PFSK-1 (cell line): ENCODE measurements at regions not wholly inside any gene's neighbourhood (a gene's known extent, or its start where the extent isn't known, plus 50 kb on each side); places are given as distances from the start of the nearest gene placed in this dataset.

ENCODE experiments used
- FOXP2 ChIP-seq: optimal IDR thresholded peaks from 2 replicates; pipeline ENCODE3; 2011; ENCODE audit warnings: borderline replicate concordance, control low read depth, inconsistent platforms; ENCODE audit not compliant: insufficient read depth; ENCODE audit errors: extremely low read length, extremely low read depth
- POLR2AphosphoS5 ChIP-seq: IDR thresholded peaks from 2 replicates; pipeline ENCODE4 v1.6.1; 2012; ENCODE audit warnings: low read depth, mild to moderate bottlenecking, control low read depth, low read length, moderate library complexity
- REST ChIP-seq, 2 experiments: IDR thresholded peaks; 2 replicates each; pipeline versions ENCODE4 v1.6.1 to v1.8.0; 2011 to 2012; ENCODE audit warnings: low read depth in 2 of 2, low read length in 2 of 2, control low read depth in 1 of 2, inconsistent platforms in 1 of 2, mild to moderate bottlenecking in 1 of 2, moderate library complexity in 1 of 2; ENCODE audit not compliant: insufficient read depth in 1 of 2
- SIN3A ChIP-seq: IDR thresholded peaks from 2 replicates; pipeline ENCODE4 v1.6.1; 2012; ENCODE audit warnings: mild to moderate bottlenecking, low read length, moderate library complexity, borderline replicate concordance; ENCODE audit not compliant: insufficient read depth
- TAF1 ChIP-seq: IDR thresholded peaks from 2 replicates; pipeline ENCODE4 v1.6.1; 2012; ENCODE audit warnings: low read length, control low read depth, borderline replicate concordance; ENCODE audit not compliant: insufficient read depth

GRCh38 chr2:760001-760400, 82.8 kb upstream of the TMEM18 start:
- no peak for TF ChIP-seq REST (IDR thresholded peaks at IDR 0.05; ENCODE audit: insufficient read depth in 1 of 2, low read depth in 2 of 2, low read length in 2 of 2)
- no peak for TF ChIP-seq SIN3A
- no peak for TF ChIP-seq FOXP2
- no peak for TF ChIP-seq TAF1
- TF ChIP-seq POLR2AphosphoS5: no peak

GRCh38 chr2:758073-758820, 81.0 kb upstream of the TMEM18 start:
- TF ChIP-seq FOXP2: no peak
- TF ChIP-seq TAF1: no peak
- TF ChIP-seq SIN3A: no peak
- no peak for TF ChIP-seq POLR2AphosphoS5

- TF ChIP-seq SIN3A (no peak), REST (IDR thresholded peaks at IDR 0.05; ENCODE audit: insufficient read depth in 1 of 2, low read depth in 2 of 2, low read length in 2 of 2) (no peak), POLR2AphosphoS5 (no peak), FOXP2 (no peak), TAF1 (no peak)
Observed at GRCh38 chr2:753123-753522, 75.9 kb upstream of the TMEM18 start.

GRCh38 chr2:751474-751873, 74.3 kb upstream of the TMEM18 start:
- TF ChIP-seq REST (IDR thresholded peaks at IDR 0.05; ENCODE audit: insufficient read depth in 1 of 2, low read depth in 2 of 2, low read length in 2 of 2) (no peak), SIN3A (no peak), POLR2AphosphoS5 (no peak), FOXP2 (no peak), TAF1 (no peak)

GRCh38 chr2:750628-751027, 73.4 kb upstream of the TMEM18 start:
- TF ChIP-seq TAF1 (no peak), FOXP2 (no peak), POLR2AphosphoS5 (no peak), REST (IDR thresholded peaks at IDR 0.05; ENCODE audit: insufficient read depth in 1 of 2, low read depth in 2 of 2, low read length in 2 of 2) (no peak), SIN3A (no peak)
